Stimulated activated CD8-positive, alpha-beta memory T cell treated with anti-CD3 and anti-CD28 coated beads, Interleukin-15, amount 100 ng/mL, for 1 hour (primary cell): ENCODE measurements at regions not wholly inside any gene's neighbourhood (a gene's known extent, or its start where the extent isn't known, plus 50 kb on each side); places are given as distances from the start of the nearest gene placed in this dataset.

ENCODE experiments used
- DNase-seq: peaks from one replicate; pipeline ENCODE4 v3.0.0-alpha.2; 2020; ENCODE audit warnings: low read depth

GRCh38 chr13:76795701-76796695, 90.2 kb downstream of the KCTD12 start:
- no peak for DNase-seq

DNA sequence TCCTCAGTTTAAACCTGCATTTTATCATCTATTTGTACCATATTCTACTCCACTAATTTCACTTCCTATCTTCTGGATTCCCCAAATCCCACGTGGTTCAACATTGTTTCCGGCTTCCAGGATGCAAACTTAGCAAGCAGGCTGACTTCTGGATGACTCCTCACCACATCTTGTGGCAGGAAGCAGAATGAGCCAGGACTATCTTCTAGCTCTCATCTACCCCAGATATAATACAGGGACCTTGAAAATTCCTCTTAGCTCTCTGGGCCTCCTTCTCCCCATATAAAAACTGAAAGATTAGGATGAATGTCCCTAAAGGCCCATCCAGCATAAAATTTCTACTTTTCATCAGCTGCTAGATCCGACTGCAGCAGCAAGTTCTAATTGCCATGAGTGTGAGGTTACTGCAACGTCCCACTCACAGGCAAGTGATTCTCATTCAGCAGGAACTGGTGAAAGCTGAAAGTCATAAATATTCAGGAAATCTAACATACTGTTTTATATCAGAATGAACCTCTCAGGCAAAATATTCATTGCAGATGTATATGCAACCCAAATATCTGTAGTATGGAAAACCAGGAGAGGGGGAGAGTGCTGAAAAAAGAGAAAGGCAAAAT, 93.4 kb downstream of the KCTD12 start:
- DNase-seq: no peak

DNA sequence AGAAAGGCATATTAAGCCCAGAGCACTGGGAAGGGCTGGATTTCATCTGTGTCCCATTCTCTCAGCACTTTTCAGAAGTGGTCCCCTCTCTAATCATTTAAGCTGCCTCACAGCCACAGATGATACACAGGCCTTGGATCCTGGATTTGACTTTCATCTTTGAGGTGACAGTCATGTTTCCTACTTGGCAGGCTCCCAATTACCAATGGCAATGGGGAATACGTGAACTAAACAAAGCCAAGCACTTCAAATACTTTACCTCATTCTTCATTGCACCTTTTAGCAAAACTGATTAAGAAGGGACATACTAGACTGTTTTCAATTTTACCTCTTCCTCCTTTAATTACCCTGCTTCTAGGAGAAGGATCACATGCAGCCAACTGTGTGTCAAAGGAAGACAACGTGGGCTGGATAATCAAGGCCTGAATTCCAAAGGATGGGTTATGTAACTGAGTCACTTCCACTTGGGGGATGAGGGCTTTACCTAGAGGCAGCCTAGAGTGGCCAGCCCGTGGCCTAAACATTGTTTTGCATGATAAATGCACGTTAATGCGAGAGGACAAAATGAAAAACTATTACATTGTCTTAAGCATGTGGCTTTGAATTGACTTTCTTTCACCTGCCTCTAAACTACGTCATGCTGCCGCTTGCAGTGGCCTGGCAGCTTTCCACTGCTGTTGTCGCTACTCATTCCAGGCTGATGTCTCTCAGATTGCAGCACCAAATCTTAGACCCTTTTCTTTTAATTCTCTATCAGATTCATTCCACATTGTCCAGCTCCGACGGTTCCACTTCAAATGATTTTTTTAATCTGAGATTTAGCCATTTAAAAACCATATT, 95.0 kb downstream of the KCTD12 start:
- DNase-seq: no peak

DNA sequence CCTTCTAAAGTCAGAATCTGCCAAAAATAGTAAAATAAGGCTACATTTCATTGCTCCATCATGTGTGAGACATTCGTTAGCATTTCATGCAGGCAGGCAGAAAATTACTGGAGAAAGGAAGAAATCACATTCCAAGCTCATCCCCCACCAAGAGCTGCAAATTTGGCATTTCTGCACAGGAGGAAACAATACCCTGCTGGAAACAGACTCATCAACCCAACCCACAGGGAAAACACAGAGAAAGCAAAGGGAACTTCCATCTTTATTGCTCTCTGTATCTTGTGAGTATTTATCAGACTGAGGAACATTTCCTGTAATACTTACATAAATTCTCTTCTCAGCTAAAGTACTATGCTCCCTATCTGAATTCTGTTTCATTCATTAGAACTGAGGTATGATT, 95.7 kb downstream of the KCTD12 start:
- DNase-seq: no peak

- DNase-seq: no peak
These were observed 102.4 kb downstream of the KCTD12 start for GRCh38 chr13:76783798-76784197.

DNA sequence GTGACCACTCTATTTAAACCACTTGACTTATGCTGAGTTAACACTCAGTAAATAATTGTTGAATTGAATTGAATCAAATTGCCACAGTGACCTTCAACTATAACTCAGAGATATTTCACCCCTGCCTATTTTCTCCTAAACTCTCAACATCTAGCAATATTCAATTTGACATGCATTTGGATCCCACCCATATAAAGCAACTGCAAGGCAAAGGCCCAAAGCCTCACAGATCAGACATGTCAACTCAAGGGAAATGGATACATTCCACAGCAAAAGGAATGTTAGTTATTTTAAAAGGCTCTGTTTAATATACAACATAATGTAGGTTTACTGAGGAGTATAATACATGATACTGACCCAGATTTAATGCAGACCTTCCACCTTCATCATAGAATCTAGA, 107.4 kb downstream of the KCTD12 start:
- no peak for DNase-seq

GRCh38 chr13:76777096-76777495, 109.1 kb downstream of the KCTD12 start:
- no peak for DNase-seq

DNA sequence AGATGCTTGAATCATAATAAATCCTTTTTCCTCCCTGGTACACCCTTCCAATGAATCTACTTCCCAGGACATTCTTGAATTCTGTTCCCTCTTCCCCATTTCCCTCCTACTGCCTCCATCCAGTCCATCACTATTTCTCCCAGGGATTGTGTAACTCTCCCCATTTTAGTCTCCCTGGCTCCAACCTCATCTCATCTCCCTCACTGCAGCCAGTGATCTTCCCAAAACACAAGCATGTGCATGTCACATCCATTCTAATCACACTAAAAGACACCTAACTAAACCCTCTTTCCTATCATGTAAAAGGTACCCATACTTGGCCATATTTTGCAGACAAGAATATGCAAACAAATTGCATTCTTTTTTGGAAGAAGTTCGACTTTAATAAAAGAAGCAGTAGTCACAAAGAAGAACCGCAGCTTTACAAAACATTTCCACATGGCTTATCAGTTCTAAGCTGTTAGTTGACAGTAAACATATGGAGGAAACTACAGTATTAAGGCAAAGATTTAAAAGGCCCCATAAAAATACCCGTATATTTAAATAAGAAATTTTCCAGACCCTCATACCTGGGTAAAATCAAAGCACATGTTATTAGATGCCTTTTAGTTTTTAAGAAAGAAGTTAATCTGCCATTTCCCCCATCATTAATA, 111.0 kb downstream of the KCTD12 start:
- DNase-seq: no peak

- no peak for DNase-seq
These were observed 112.6 kb downstream of the KCTD12 start for GRCh38 chr13:76773448-76774094.

DNA sequence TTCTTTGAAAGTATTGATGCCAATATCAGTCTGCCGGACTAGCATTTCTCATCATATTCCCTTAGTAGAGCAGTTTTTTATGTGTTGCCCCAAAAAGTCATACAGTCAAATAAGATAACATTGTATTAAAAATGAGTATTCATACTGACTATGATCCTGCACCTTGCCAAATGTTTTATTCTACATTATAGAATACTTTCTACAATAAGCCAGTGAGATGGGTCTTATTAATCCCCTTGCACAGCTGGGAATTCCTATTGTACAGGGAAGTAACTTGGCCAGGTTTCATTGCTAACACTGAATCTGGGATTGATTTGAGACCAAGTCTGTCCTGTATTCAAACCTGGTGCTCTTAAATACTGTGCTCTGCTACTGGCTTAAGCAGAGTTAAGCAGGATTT, 114.0 kb downstream of the KCTD12 start:
- no peak for DNase-seq

GRCh38 chr13:76769271-76769791, 116.9 kb downstream of the KCTD12 start:
- DNase-seq: no peak

DNA sequence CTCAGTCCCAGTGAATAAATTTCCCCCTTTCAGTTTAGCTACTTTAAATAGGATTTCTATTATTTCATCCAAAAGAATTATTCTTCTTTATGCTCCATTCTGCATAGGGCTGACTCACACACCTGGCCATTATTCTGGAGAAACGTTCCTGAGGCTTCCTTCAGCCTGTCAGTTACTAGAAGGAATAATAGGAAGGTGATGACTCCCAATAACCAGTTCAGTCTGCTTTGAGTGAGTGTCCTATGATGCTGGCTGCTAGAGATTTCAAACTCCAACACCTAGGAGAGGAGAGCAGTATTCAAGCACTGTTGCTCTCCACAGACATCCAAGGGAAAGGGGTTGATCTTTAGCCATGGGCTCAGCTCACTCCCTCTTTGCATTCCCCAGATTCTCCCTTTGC, 117.8 kb downstream of the KCTD12 start:
- DNase-seq: no peak

DNA sequence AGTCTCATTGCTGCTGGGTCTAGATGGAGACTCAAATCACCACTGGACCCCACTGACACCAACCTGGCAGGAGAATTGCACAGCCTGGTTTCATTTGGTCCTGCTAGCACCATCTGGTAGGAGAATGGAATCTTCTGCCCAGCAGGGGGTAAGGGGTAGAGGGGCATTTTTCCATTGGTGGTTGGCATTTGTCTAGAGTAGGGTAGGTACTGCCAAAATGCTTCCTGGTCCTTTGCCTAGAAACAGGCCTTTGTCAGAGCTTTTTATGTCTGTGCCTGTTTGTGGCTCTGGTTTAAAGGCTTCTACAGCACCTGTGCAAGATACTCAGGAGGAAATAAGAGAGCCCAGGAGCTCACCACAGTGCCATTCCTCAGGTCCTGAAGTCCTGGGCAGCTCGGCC, 121.3 kb downstream of the KCTD12 start:
- DNase-seq: no peak

GRCh38 chr13:76764429-76764828, 121.8 kb downstream of the KCTD12 start:
- DNase-seq: no peak

DNA sequence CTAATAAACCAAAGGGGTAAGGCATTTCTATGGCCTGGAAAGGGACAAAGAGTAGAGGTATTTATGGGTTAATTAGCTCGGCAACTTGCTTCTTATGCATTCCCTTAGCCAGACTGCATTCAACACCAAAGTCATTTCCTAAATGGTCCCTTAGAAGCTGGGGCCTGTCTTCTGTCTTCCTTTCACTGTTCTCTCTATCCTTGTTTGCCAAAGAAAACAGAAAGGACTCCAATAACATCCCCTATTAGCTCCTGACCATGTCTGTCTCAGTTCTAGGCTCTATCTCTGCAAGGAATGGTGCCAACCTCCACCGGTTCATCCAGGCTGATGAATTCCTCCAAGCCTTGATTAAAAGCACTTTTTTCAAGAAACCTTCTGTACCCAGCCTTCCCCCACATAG, 123.5 kb downstream of the KCTD12 start:
- DNase-seq: no peak

GRCh38 chr13:76759877-76760276, 126.3 kb downstream of the KCTD12 start:
- DNase-seq: no peak

DNA sequence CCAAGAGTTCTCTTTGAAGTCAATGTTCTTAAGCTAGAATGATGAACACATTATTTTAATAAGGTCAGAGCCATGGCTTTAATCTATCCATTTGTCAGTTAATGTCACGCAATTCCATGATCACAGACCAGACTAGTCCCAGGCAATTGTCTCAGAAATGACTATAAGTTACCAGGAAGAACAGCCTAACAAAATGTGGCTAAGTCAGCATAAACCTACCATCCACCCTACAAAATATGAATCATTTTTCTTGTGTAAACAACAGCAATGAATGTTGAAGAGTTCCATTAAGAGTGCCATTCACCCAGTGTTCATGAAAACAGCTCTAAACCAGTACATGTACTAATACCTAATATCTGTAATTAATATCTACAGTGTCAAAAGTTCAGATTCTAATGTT, 127.5 kb downstream of the KCTD12 start:
- no peak for DNase-seq

GRCh38 chr13:76758257-76758656, 127.9 kb downstream of the KCTD12 start:
- DNase-seq: no peak

DNA sequence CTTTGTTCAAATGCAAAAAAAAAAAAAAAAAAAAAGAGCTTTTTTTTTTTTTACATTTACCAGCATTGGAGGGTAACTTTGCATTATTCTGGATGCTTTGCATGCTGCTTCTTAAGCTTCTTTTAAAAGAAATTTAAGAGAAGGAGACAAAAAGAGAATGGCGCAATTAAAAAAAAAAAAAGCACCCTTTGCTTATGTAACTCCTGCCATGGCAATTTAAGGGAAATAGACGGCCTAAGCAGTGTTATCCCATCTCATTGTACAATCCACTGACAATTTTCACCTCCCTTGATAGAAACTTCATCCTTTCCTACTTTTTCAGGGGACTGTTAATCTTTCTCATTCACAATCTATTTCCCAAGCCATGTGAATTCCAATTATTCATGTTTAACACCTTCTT, 129.8 kb downstream of the KCTD12 start:
- DNase-seq: no peak

DNA sequence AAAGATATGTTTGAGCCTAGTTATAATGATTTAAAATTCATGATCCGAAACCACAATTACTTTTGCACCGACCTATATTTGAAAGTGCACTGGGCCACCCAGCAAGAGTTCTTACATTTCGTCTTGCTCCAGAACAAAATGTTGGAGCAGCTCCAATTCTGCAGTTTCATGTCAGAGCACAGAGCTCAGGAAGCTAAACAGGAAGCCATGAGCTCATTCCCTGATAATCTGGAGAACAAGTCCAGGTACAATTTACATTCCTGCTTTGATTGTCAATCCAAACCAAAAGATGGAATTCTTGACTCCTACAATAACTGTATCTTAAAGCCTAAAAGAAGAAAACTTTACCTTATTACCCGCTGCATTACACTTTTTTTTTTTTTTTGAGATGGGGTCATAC, 131.8 kb downstream of the KCTD12 start:
- no peak for DNase-seq

DNA sequence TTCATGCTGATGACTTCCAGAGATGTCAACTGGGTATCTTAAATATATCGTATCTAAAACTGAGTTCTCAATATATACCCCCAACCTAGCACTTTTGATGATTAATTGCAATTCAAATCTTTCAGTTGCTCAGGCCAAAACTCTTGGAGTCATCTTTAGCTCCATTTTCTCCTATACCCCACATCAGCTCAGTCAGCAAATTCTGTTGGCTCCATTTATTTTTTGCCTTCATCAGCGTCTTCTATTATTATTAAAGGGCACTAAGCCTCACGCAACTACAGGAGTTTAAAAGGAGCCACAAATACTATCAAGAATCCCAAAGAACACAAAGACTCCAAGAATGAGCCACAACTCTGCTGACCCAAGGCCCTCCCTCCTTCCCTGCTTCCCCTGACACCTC, 134.9 kb downstream of the KCTD12 start:
- DNase-seq: no peak
